ENCODE measurements at regions not wholly inside any gene's neighbourhood (a gene's known extent, or its start where the extent isn't known, plus 50 kb on each side); places are given as distances from the start of the nearest gene placed in this dataset.

DNA sequence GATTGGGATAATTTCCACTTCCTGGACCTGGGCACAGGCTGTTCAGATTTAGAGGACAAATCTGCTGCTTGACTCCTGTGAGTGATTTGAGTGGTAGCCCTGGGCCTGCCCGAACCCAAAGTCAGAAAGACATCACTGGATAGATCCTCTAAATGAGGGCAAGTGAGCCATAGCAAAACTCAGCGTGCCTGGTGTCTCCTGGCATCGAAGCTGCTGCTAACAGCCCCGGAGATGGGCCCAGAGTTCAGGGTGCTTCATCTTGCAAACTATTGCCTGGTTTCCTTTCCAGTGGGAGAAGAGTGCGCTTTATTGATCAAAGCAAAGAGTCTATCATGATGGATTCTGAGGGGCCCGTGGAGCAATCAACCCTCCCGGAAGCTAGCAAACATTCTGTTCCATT is 153.1 kb upstream of the KLHL29 start:
- TF ChIP-seq, protein P1, sequence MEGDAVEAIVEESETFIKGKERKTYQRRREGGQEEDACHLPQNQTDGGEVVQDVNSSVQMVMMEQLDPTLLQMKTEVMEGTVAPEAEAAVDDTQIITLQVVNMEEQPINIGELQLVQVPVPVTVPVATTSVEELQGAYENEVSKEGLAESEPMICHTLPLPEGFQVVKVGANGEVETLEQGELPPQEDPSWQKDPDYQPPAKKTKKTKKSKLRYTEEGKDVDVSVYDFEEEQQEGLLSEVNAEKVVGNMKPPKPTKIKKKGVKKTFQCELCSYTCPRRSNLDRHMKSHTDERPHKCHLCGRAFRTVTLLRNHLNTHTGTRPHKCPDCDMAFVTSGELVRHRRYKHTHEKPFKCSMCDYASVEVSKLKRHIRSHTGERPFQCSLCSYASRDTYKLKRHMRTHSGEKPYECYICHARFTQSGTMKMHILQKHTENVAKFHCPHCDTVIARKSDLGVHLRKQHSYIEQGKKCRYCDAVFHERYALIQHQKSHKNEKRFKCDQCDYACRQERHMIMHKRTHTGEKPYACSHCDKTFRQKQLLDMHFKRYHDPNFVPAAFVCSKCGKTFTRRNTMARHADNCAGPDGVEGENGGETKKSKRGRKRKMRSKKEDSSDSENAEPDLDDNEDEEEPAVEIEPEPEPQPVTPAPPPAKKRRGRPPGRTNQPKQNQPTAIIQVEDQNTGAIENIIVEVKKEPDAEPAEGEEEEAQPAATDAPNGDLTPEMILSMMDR (IDR thresholded peaks at IDR 0.05 in 2 of 3, conservative IDR thresholded peaks at IDR 0.05 in 1 of 3; ENCODE audit: borderline replicate concordance in 1 of 3, insufficient read depth in 1 of 3, low read depth in 2 of 3, low read length in 2 of 3) = no peak
- TF ChIP-seq CEBPB (IDR thresholded peaks at IDR 0.05; ENCODE audit: low read depth) = no peak
- TF ChIP-seq, protein P2, sequence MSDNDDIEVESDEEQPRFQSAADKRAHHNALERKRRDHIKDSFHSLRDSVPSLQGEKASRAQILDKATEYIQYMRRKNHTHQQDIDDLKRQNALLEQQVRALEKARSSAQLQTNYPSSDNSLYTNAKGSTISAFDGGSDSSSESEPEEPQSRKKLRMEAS (IDR thresholded peaks at IDR 0.05) = no peak
